Endodermal cell (in vitro differentiated cells): ENCODE measurements at regions not wholly inside any gene's neighbourhood (a gene's known extent, or its start where the extent isn't known, plus 50 kb on each side); places are given as distances from the start of the nearest gene placed in this dataset.

Experiments
- DNase-seq: peaks from one replicate; pipeline ENCODE4 v3.0.0-alpha.2; 2017
- H3K27ac ChIP-seq: 2 replicates; pipeline ENCODE4 v1.5.1; 2013; ENCODE audit warnings: mild to moderate bottlenecking, low read depth, low read length, moderate library complexity
- H3K27me3 ChIP-seq: 2 replicates; pipeline ENCODE4 v1.6.1; 2013; ENCODE audit warnings: mild to moderate bottlenecking, low read length, moderate library complexity; ENCODE audit not compliant: insufficient read depth, control insufficient read depth, poor library complexity, severe bottlenecking
- H3K36me3 ChIP-seq: 2 replicates; pipeline ENCODE4 v1.7.0; 2013; ENCODE audit warnings: mild to moderate bottlenecking, low read length, moderate library complexity; ENCODE audit not compliant: control insufficient read depth, insufficient read depth
- H3K4me1 ChIP-seq: one replicate; pipeline ENCODE4 v1.7.0; 2013; ENCODE audit warnings: low read length; ENCODE audit not compliant: control insufficient read depth, insufficient read depth
- H3K4me3 ChIP-seq: 2 replicates; pipeline ENCODE4 v1.5.1; 2013; ENCODE audit warnings: mild to moderate bottlenecking, low read length, moderate library complexity
- H3K9ac ChIP-seq: 2 replicates; pipeline ENCODE4 v1.6.1; 2013; ENCODE audit warnings: mild to moderate bottlenecking, low read length, moderate library complexity; ENCODE audit not compliant: poor library complexity, severe bottlenecking; ENCODE audit errors: extremely low read depth
- H3K9me3 ChIP-seq: 2 replicates; pipeline ENCODE4 v1.6.1; 2013; ENCODE audit warnings: mild to moderate bottlenecking, low read length, moderate library complexity; ENCODE audit not compliant: control insufficient read depth
- H3K27ac Mint-ChIP-seq: 2 replicates; pipeline ENCODE4 v1.8.0; 2020; ENCODE audit warnings: mixed read lengths
- H3K27me3 Mint-ChIP-seq: 2 replicates; pipeline ENCODE4 v1.8.0; 2021; ENCODE audit warnings: mild to moderate bottlenecking, mixed read lengths; ENCODE audit not compliant: insufficient read depth
- H3K36me3 Mint-ChIP-seq: 2 replicates; pipeline ENCODE4 v1.8.0; 2020; ENCODE audit warnings: low read depth, mixed read lengths
- H3K4me1 Mint-ChIP-seq: 2 replicates; pipeline ENCODE4 v1.8.0; 2020; ENCODE audit warnings: mixed read lengths
- H3K4me3 Mint-ChIP-seq: 2 replicates; pipeline ENCODE4 v1.8.0; 2020; ENCODE audit warnings: mild to moderate bottlenecking, moderate library complexity, mixed read lengths
- H3K9me3 Mint-ChIP-seq: 2 replicates; pipeline ENCODE4 v1.8.0; 2020; ENCODE audit warnings: mild to moderate bottlenecking, mixed read lengths
- CTCF ChIP-seq: fragments of 200-600 bp; sonication (generic); conservative IDR thresholded peaks from 2 replicates; pipeline ENCODE4 v1.5.0; 2021; ENCODE audit warnings: antibody characterized with exemption, mild to moderate bottlenecking
- WGBS, 2 experiments: methylation state at CpG; one replicate each; pipeline versions ENCODE4 v1.1.5 to v1.1.7; 2013; ENCODE audit warnings: missing lambda C conversion rate in 2 of 2, mixed read lengths in 1 of 2; ENCODE audit not compliant: insufficient coverage in 1 of 2, insufficient read length in 1 of 2; 5-methylcytosine and 5-hydroxymethylcytosine counted together

DNA sequence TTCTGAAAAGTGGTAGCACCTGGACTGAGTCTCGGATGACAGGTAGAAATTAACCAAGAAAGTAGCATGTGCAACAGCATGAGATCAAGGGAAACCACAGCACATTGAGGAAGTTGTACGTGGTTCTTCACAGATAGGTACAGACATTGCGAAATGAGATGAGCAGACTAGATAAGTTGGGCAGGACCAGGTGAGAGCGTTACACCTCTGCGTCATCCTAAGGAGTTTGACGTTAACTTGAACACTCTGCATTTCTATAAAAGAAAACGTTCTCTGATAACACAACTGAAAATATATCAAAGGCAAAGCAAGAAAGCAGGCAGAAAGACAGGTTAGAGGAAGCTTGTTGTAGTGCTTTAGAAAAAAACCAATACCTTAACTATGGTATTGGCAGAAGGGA, 98.5 kb upstream of the RASSF8 start:
- H3K4me3 Mint-ChIP-seq: no peak overlapping the region
- DNase-seq: no peak
- H3K4me1 Mint-ChIP-seq: peaks cover 12% of the 10 kb centered on the region
- no peak for TF ChIP-seq CTCF
- H3K27ac Mint-ChIP-seq: no peak overlapping the region
- Histone ChIP-seq H3K4me1 (no peaks in the 10 kb centered on the region), H3K9me3 (no peaks in the 10 kb centered on the region), H3K9ac (no peak overlapping the region), H3K4me3 (no peak overlapping the region), H3K36me3 (no peaks in the 10 kb centered on the region), H3K27me3 (no peaks in the 10 kb centered on the region), H3K27ac (no peak overlapping the region)
- 95 to 99% methylated on average over 7 of the region's 7 CpGs for WGBS, 2 experiments
- H3K36me3 Mint-ChIP-seq: no peaks in the 10 kb centered on the region
- peaks cover 2% of the 10 kb centered on the region for H3K9me3 Mint-ChIP-seq
- H3K27me3 Mint-ChIP-seq: no peaks in the 10 kb centered on the region

DNA sequence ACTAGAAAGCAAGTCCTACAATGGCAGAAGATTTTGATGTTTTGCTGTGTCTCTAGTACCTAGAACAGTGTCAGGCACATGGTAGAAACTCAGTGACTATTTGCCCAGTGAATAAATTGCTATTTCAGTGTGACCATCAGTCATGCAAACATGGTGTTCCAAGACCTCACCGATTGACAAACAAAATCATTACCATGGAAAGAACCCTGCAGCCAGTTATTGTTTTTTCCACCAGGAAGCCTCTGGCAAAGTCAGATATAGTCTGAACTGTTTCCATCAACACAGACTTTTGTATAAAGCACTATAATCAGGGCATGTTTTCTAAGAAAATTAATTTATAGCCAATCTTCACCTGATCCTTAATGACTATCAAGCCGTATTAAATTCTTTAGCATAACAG, 97.3 kb upstream of the RASSF8 start:
- Mint-ChIP-seq H3K36me3 (no peaks in the 10 kb centered on the region), H3K9me3 (peaks cover 2% of the 10 kb centered on the region), H3K4me1 (peaks cover 14% of the 10 kb centered on the region), H3K27ac (no peak overlapping the region), H3K4me3 (no peak overlapping the region), H3K27me3 (no peaks in the 10 kb centered on the region)
- Histone ChIP-seq H3K4me1 (no peaks in the 10 kb centered on the region), H3K27ac (no peak overlapping the region), H3K4me3 (no peak overlapping the region), H3K9me3 (no peaks in the 10 kb centered on the region), H3K36me3 (no peaks in the 10 kb centered on the region), H3K27me3 (no peaks in the 10 kb centered on the region), H3K9ac (no peak overlapping the region)
- WGBS, 2 experiments: 98 to 100% methylated on average over 1 to 2 of the region's 2 CpGs
- no peak for TF ChIP-seq CTCF
- no peak for DNase-seq

- TF ChIP-seq CTCF: no peak
- Histone ChIP-seq H3K4me1 (no peaks in the 10 kb centered on the region), H3K9me3 (peaks cover 23% of the 10 kb centered on the region), H3K27me3 (no peaks in the 10 kb centered on the region), H3K9ac (no peak overlapping the region), H3K4me3 (no peak overlapping the region), H3K27ac (no peak overlapping the region), H3K36me3 (no peaks in the 10 kb centered on the region)
- 80 to 93% methylated on average over 1 to 3 of the region's 3 CpGs for WGBS, 2 experiments
- Mint-ChIP-seq H3K4me1 (peaks cover 27% of the 10 kb centered on the region), H3K27me3 (no peaks in the 10 kb centered on the region), H3K27ac (no peak overlapping the region), H3K9me3 (peaks cover 16% of the 10 kb centered on the region), H3K4me3 (no peak overlapping the region), H3K36me3 (no peaks in the 10 kb centered on the region)
- no peak for DNase-seq
Measured at GRCh38 chr12:25864306-25865276, 93.9 kb upstream of the RASSF8 start.
